Neuron (in vitro differentiated cells): ENCODE measurements at regions not wholly inside any gene's neighbourhood (a gene's known extent, or its start where the extent isn't known, plus 50 kb on each side); places are given as distances from the start of the nearest gene placed in this dataset.

Experiments
- H2AFZ ChIP-seq: one replicate; pipeline ENCODE4 v1.6.1; 2013; ENCODE audit warnings: low read depth, mild to moderate bottlenecking, inconsistent platforms, low read length, moderate library complexity
- H3K27me3 ChIP-seq: one replicate; pipeline ENCODE4 v1.6.1; 2013; ENCODE audit warnings: low read length; ENCODE audit not compliant: insufficient read depth
- H3K36me3 ChIP-seq: one replicate; pipeline ENCODE4 v1.6.1; 2013; ENCODE audit warnings: low read length; ENCODE audit not compliant: insufficient read depth
- H3K4me1 ChIP-seq: one replicate; pipeline ENCODE4 v1.6.1; 2013; ENCODE audit warnings: low read length; ENCODE audit not compliant: insufficient read depth
- H3K4me3 ChIP-seq: 2 replicates; pipeline ENCODE4 v1.5.1; 2013; ENCODE audit warnings: mild to moderate bottlenecking, low read length, moderate library complexity
- H3K9me3 ChIP-seq: one replicate; pipeline ENCODE4 v1.6.1; 2013; ENCODE audit warnings: low read length

- H3K9me3 ChIP-seq, result no peaks in the 10 kb centered on the region
- no peak overlapping the region for H2AFZ ChIP-seq
- no peaks in the 10 kb centered on the region for H3K4me1 ChIP-seq
- H3K27me3 ChIP-seq, result no peaks in the 10 kb centered on the region
- H3K4me3 ChIP-seq, result no peak overlapping the region
- no peaks in the 10 kb centered on the region for H3K36me3 ChIP-seq
Observed at GRCh38 chr20:42020316-42020715, 402.1 kb upstream of the CHD6 start.

DNA sequence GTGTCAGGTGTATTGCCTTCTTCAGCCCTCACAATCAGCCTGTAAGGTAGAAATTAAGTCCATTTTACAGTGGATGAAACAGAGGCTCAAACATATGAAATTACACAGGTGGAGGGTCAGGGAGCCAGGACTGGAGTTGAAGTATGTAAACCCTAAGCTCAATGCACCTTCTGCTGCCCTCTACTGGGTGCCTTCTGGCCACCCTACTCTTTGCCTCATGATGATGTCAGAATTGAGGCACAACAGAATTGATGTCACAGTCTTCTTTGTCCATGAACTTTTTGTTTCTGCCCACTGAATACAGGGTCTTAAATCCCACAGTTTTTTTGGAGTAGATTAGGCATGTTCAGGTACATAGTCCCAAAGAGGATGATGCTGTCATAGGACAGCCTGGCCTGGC is 400.8 kb upstream of the CHD6 start:
- Histone ChIP-seq H3K27me3 (no peaks in the 10 kb centered on the region), H3K4me1 (no peaks in the 10 kb centered on the region), H3K9me3 (no peaks in the 10 kb centered on the region), H3K36me3 (no peaks in the 10 kb centered on the region), H2AFZ (no peak overlapping the region), H3K4me3 (no peak overlapping the region)

DNA sequence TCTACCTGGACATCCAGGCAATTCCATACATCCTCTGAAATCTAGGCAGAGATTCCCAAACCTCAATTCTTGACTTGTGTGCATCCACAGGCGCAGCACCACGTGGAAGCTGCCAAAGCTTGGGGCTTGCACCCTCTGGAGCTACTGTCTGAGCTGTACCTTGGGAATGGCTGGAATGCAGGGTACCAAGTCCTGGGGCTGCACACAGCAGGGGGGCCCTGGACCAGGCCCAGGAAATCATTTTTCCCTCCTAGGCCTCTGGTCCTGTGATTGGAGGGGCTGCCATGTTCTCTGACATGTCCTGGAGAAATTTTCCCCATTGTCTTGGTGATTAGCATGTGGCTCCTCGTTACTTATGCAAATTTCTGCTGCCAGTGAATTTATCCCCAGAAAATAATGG is 391.9 kb upstream of the CHD6 start:
- Histone ChIP-seq H3K9me3 (no peaks in the 10 kb centered on the region), H3K4me1 (no peaks in the 10 kb centered on the region), H3K27me3 (no peaks in the 10 kb centered on the region), H3K36me3 (no peaks in the 10 kb centered on the region), H2AFZ (no peak overlapping the region), H3K4me3 (no peak overlapping the region)

DNA sequence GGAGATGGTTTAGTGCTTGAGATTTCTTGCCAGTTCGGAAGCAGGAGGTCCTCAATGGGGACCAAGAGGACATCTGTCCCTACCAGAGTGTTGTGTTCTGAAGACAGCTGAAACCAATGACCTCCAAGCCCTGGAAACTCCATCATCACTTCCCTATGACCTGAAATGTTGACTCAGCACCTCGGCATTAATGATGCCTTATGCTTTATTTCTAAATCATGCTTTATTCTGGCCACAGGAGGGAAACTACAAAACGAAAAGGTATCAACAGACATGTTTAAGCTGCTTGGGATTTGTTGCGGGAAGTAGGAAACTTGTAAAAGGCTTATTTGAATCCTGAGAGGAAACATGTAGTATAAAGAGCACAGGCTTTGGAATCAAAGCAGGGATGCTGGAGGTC is 389.1 kb upstream of the CHD6 start:
- no peak overlapping the region for H2AFZ ChIP-seq
- H3K27me3 ChIP-seq, result no peaks in the 10 kb centered on the region
- H3K36me3 ChIP-seq, result no peaks in the 10 kb centered on the region
- H3K4me1 ChIP-seq, result no peaks in the 10 kb centered on the region
- no peak overlapping the region for H3K4me3 ChIP-seq
- H3K9me3 ChIP-seq, result no peaks in the 10 kb centered on the region

DNA sequence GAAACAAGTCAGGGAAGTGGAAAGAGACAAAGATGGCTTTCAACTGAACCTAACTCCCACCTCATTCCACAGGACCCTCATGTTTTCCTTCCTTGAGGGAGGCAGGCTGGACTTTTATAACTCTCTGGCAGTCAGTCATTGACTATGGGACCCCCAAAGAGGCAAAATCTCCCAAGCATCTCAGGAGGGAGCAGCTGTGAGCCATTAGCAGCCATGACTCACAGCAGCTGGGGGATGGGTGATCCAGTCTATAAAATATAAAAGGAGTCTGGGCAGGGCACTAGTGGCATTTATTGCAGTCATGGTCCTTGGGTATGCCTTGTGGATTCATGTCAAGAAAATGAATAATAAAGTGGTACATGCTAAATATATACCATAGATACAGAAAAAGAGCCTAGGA is 387.0 kb upstream of the CHD6 start:
- no peaks in the 10 kb centered on the region for H3K4me1 ChIP-seq
- H2AFZ ChIP-seq, result no peak overlapping the region
- no peaks in the 10 kb centered on the region for H3K9me3 ChIP-seq
- no peaks in the 10 kb centered on the region for H3K27me3 ChIP-seq
- no peaks in the 10 kb centered on the region for H3K36me3 ChIP-seq
- no peak overlapping the region for H3K4me3 ChIP-seq

- H3K36me3 ChIP-seq, result no peaks in the 10 kb centered on the region
- no peak overlapping the region for H3K4me3 ChIP-seq
- H3K4me1 ChIP-seq, result no peaks in the 10 kb centered on the region
- H3K27me3 ChIP-seq, result no peaks in the 10 kb centered on the region
- H3K9me3 ChIP-seq, result no peaks in the 10 kb centered on the region
- no peak overlapping the region for H2AFZ ChIP-seq
Observed at GRCh38 chr20:42003380-42003779, 385.2 kb upstream of the CHD6 start.

- Histone ChIP-seq H3K4me3 (no peak overlapping the region), H3K27me3 (no peaks in the 10 kb centered on the region), H3K4me1 (no peaks in the 10 kb centered on the region), H3K9me3 (no peaks in the 10 kb centered on the region), H3K36me3 (no peaks in the 10 kb centered on the region), H2AFZ (no peak overlapping the region)
Observed at GRCh38 chr20:41998539-41999341, 380.6 kb upstream of the CHD6 start.

GRCh38 chr20:41996951-41997350 is 378.8 kb upstream of the CHD6 start:
- Histone ChIP-seq H3K4me1 (no peaks in the 10 kb centered on the region), H3K27me3 (no peaks in the 10 kb centered on the region), H3K36me3 (no peaks in the 10 kb centered on the region), H3K4me3 (no peak overlapping the region), H2AFZ (no peak overlapping the region), H3K9me3 (no peaks in the 10 kb centered on the region)

- Histone ChIP-seq H3K36me3 (no peaks in the 10 kb centered on the region), H3K4me3 (no peak overlapping the region), H3K27me3 (no peaks in the 10 kb centered on the region), H2AFZ (no peak overlapping the region), H3K4me1 (no peaks in the 10 kb centered on the region), H3K9me3 (no peaks in the 10 kb centered on the region)
Observed at GRCh38 chr20:41992481-41992880, 374.3 kb upstream of the CHD6 start.

DNA sequence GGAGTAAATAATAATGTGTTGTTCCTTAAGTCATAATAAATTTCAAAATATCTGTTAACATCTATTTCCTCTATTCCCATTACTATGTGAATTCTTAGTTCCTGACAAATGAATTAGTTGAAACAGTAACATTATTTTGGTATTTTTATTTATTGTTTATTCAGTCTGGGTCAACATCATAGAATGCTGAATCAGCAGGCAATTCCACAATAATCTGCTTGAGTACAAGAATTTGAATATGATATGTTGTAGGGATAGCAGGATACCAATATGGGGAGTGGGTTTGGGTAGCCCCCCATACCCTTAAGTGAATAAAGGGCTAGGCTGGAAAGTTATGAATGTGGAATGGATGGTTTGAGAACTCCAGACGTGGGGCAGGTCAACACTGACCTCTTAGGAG is 373.2 kb upstream of the CHD6 start:
- Histone ChIP-seq H3K27me3 (no peaks in the 10 kb centered on the region), H3K4me1 (no peaks in the 10 kb centered on the region), H3K4me3 (no peak overlapping the region), H3K36me3 (no peaks in the 10 kb centered on the region), H2AFZ (no peak overlapping the region), H3K9me3 (no peaks in the 10 kb centered on the region)

- no peaks in the 10 kb centered on the region for H3K9me3 ChIP-seq
- no peak overlapping the region for H3K4me3 ChIP-seq
- H3K27me3 ChIP-seq, result no peaks in the 10 kb centered on the region
- H3K4me1 ChIP-seq, result no peaks in the 10 kb centered on the region
- H3K36me3 ChIP-seq, result no peaks in the 10 kb centered on the region
- H2AFZ ChIP-seq, result no peak overlapping the region
Observed at GRCh38 chr20:41989935-41990635, 371.9 kb upstream of the CHD6 start.

DNA sequence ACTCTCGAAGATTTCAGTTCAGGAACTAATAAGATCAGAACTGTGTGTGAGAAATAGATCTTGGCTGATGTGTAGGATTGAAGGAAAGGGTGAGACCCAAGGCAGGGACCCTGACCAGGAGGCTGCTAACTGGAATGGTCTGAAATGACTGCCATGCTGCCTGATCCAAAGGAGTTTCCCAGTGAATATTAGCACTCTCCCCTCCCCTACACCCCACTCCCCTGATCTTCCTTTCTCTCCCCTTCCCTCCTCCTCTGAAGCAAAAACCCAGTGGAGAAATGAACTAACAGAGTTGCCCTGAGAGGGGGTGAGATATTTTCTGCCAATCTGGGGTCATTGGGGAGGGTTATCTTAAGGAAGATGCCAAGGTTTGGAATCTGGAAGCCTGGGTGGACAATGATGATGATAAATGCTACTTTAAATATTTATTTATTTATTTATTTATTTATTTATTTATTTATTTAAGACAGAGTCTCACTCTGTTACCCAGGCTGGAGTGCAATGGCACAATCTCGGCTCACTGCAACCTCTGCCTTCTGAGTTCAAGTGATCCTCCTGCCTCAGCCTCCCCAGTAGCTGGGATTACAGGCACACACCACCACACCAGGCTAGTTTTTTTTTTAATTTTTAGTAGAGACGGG is 371.0 kb upstream of the CHD6 start:
- H2AFZ ChIP-seq, result no peak overlapping the region
- no peaks in the 10 kb centered on the region for H3K36me3 ChIP-seq
- no peaks in the 10 kb centered on the region for H3K9me3 ChIP-seq
- no peaks in the 10 kb centered on the region for H3K4me1 ChIP-seq
- no peak overlapping the region for H3K4me3 ChIP-seq
- H3K27me3 ChIP-seq, result no peaks in the 10 kb centered on the region

DNA sequence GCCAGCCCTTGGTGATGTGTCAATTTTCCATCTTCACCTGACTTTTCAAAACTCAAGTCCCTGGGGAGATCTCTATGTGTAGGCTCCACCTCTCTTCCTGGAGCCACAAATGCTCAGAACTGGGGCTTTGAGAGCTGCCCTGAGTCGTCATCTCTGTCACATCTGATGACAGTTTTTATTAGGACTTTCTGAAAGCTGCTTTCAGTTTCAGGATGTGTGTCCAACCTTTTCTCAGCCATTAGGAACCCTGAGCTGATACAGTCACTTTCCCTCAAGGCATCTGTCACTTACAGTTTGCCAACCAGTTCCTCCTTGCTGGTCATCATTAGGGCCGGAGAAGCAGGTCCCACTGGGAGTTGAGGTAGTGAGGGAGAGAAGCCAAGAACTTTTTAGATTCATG is 365.9 kb upstream of the CHD6 start:
- Histone ChIP-seq H3K36me3 (no peaks in the 10 kb centered on the region), H3K27me3 (no peaks in the 10 kb centered on the region), H2AFZ (no peak overlapping the region), H3K4me1 (no peaks in the 10 kb centered on the region), H3K9me3 (no peaks in the 10 kb centered on the region), H3K4me3 (no peak overlapping the region)
